ENCODE measurements at regions not wholly inside any gene's neighbourhood (a gene's known extent, or its start where the extent isn't known, plus 50 kb on each side); places are given as distances from the start of the nearest gene placed in this dataset.

DNA sequence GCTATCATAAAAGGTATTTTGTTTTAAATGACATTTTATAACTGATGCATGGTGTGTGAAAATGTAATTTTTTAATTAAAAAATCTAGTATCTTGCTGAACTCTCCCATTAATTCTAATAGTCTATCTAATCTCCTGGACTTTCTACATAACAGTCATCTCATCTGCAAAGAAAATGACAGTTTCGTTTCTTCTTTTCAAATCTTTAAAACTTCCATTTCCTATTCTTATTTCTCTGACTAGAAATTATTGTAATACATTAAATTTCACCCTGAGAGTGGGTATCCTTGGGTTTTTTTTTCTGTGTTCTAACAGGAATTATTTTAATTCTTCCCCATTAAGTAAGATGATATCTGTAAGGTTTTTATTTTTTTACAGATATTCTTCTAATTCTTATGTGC is 120.1 kb downstream of the KCNF1 start:
- DNase-seq (ENCODE audit: low spot score), result no peak

DNA sequence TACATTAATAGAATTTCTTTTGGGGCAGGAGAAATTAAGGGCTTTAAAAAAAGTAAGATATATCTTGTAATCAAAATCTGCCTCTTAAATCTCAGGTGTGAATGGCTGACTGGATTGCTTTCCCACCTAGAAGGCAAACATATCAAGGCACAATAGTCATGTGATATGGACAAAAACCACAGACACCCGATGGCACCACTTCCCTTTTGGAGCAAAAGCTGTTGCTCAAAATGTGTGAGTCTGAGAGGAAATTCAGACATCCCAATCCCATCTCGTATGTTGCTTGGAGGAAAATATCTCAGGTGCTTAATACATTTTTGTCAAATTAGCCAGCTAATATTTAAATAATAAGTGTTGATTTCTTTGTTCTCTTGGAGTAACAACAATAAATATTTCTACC is 120.7 kb downstream of the KCNF1 start:
- in situ Hi-C loops (cut with HindIII; ENCODE audit: low sequenced_read_pairs), result no loop called here
- DNase-seq (ENCODE audit: low spot score), result no peak

More for the DNA sequence above, 120.1 kb downstream of the KCNF1 start:
- in situ Hi-C loops (cut with HindIII; ENCODE audit: low sequenced_read_pairs), result no loop called here

DNA sequence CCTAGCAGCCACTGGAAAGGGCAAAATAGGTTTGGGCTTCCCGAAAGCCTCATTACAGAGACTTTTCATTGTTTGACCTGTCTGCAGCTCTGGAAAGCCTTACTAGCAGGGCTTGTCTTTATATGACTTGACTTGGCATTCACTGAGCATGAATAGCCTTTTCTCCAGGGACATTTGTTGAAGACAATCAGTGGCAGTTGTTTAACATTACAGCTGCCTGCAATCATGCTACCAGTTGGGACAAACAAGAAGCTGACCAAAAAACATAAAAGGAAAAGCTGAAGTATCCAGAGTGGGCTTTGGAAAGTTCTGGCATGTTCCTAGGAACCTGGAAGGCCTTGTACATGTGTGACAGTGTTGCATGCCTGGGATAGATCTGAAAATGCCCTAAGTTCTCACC is 121.4 kb downstream of the KCNF1 start:
- in situ Hi-C loops (cut with HindIII; ENCODE audit: low sequenced_read_pairs), result no loop called here

GRCh38 chr2:11038641-11039040 is 116.6 kb upstream of the SLC66A3 start:
- DNase-seq (ENCODE audit: low spot score), result no peak
- in situ Hi-C loops (cut with HindIII; ENCODE audit: low sequenced_read_pairs), result no loop called here

More for the DNA sequence above, 121.4 kb downstream of the KCNF1 start:
- DNase-seq (ENCODE audit: low spot score), result no peak

DNA sequence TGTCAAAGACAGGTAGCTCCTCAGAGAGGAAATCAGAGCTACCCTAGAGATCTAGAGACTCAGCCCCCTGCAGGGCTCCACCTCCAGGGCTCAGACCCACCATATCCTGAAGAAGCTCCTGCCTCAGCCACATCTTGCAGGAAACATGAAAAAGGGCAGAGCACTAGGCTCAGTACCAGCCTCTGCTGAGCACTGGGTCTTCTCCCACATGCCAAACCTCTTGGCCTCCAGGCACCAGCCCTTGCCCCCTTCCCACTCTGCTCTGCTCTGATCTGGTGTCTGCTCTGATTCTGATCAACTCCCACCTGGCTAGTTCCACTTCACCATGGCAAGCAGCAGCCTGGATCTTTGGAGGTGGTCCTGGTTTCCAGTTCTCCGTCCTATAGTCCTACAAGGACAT is 114.3 kb upstream of the SLC66A3 start:
- in situ Hi-C loops (cut with HindIII; ENCODE audit: low sequenced_read_pairs), result no loop called here
- no peak for DNase-seq (ENCODE audit: low spot score)

DNA sequence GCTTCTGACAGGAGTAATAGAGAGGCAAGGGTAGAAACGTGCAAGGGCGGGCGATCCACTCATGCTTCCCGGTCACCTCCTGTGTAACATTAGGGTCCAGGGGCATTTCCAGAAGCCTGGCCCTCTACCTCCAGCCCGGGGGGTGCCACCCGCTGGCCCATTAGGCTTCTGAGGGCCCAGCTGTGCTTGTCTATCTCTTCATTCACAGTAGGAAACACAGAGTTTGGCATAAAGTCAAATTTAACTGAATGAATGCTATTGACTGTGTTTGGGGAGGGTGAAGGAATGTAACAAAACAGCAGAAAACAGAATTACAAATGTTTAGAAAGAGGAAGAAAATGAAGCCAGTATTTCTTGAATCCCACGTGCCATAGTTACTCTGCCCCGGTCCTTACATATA is 112.4 kb upstream of the SLC66A3 start:
- no peak for DNase-seq (ENCODE audit: low spot score)
- in situ Hi-C loops (cut with HindIII; ENCODE audit: low sequenced_read_pairs), result no loop called here

GRCh38 chr2:11043245-11043644 is 112.0 kb upstream of the SLC66A3 start:
- DNase-seq (ENCODE audit: low spot score), result no peak

GRCh38 chr2:11044201-11044600 is 111.1 kb upstream of the SLC66A3 start:
- in situ Hi-C loops (cut with HindIII; ENCODE audit: low sequenced_read_pairs), result no loop called here
- no peak for DNase-seq (ENCODE audit: low spot score)

More at GRCh38 chr2:11043245-11043644, 112.0 kb upstream of the SLC66A3 start:
- in situ Hi-C loops (cut with HindIII; ENCODE audit: low sequenced_read_pairs), result no loop called here

- no peak for DNase-seq (ENCODE audit: low spot score)
- in situ Hi-C loops (cut with HindIII; ENCODE audit: low sequenced_read_pairs), result no loop called here
Observed at GRCh38 chr2:11045294-11045693, 110.0 kb upstream of the SLC66A3 start.

DNA sequence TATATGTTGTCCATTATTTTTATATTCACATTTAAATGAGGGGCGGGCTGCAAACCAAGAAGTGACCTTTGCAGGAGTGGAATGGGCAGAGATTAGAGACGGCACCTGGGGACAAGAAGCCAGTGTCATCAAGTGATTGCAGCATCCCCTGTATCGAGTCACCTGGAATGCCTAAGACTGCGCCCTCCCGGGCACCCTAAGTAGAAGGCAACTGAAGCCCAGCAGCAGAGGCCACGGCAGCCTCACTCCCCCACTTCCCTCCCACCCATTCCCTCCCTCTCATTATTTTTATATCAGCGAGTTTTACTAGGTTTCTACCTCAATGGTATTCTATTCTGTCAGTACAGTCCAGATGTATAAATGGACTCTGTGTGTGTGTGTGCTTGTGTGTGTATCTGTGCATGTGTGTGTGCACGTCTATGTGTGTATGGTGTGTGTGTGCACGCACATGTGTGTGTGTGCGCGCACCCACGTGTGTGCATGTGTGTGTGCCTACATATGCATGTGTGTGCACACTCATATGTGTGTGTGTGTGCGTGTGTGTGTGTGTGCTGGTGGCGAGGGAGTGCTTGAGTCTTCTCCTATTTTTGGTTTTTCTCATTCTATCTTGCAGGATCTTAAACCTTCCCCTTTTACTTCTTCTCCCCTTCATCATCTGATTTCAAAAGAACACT is 106.8 kb upstream of the SLC66A3 start:
- in situ Hi-C loops (cut with HindIII; ENCODE audit: low sequenced_read_pairs), result no loop called here
- no peak for DNase-seq (ENCODE audit: low spot score)

DNA sequence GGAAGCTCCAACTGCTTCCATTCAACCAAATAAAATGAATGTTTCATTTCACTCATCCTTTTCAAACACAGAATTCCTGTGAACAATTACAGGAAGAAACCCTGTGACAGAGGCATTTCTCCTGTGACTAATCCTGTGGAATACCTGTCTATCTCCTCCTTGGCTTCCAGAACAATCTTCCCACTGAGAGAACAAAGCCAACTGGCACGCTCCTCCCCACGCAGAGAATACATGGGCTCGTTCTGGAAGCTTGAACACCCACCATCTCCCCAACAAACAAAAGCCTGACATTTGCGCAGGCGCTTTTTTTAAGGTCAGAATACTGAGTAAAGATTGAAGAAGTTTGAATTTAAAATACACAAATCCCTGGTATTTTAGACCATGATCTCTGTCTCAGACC is 104.7 kb upstream of the SLC66A3 start:
- no peak for DNase-seq (ENCODE audit: low spot score)
- in situ Hi-C loops (cut with HindIII; ENCODE audit: low sequenced_read_pairs), result no loop called here

DNA sequence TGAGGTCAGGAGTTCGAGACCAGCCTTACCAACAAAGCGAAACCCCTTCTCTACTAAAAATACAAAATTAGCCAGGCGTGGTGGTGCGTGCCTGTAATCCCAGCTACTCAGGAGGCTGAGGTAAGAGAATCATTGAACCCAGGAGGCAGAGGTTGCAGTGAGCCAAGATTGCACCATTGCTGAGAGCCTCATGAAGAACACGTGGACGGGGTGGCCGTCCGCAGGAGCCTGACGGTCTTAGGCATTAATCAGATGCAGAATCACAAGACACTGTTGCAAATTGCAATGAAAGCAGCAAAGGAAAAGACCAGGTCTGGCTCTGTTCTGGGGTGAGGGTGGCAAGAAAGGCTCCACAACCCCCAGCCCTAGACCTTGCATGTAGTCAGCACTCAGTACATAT is 104.0 kb upstream of the SLC66A3 start:
- in situ Hi-C loops (cut with HindIII; ENCODE audit: low sequenced_read_pairs), result no loop called here
- DNase-seq (ENCODE audit: low spot score), result no peak

DNA sequence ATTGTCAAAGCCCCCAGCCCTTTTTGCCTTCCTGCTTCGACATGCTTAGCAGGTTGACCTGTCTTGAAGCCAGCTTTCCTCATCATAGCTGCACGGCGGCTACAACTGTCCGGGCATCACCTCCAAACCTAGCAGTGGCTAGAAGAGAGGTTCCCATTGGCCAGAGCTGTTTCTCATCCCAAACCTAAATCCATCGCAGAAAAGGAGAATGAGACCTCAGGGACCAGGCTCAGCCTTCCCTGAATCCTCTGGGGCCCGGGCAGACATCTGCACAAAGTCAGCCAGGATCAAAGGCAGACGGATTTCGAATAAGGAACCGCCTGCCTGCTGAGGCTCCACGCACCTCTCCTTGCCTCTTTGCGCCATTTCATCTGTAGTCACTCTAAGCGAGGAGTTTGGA is 101.7 kb upstream of the SLC66A3 start:
- DNase-seq (ENCODE audit: low spot score), result no peak
- in situ Hi-C loops (cut with HindIII; ENCODE audit: low sequenced_read_pairs), result no loop called here

DNA sequence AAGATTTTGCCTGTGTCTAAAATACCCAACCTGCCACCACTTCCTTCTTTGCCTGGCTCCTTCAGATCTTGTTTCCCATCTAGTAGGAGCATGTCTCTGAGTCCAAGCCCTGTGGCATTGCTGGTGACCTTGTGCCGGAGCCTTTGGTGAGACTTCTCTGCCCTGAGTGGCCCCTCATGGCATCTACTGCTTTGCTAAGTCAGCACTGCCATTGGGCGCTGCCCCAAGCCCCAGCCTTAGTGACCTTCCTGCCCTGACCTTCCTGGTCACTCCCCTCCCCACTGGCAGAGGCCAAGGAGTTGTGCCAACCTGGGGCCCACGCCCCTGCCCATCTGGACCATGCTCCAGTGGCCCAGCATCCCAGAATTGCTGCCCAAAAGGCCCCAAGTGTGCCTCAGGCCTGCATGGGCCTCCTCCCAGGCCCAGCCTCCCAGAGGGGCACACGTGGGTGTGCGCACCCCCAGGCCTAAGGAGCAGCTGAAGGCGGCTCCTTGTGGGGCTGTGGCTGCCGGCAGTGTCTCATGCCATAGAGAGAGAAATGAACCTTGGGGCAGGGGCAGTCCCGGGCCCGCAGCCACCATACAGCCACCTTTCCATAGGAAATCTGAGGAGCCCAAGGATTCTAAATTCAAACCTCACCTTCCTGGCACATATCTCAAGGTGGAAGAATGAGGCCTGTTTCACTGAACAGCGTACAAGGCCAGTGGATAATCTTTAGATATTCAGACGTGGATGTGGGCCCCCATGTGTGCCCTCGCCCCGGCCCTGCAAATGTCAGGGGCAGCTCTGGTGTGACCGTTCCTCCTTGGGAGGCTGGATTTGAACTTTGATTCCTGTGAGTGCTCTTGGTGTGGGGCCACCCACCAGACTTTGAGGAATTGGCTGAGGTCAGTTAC is 100.2 kb upstream of the SLC66A3 start:
- no peak for DNase-seq (ENCODE audit: low spot score)
- in situ Hi-C loops (cut with HindIII; ENCODE audit: low sequenced_read_pairs), result no loop called here

DNA sequence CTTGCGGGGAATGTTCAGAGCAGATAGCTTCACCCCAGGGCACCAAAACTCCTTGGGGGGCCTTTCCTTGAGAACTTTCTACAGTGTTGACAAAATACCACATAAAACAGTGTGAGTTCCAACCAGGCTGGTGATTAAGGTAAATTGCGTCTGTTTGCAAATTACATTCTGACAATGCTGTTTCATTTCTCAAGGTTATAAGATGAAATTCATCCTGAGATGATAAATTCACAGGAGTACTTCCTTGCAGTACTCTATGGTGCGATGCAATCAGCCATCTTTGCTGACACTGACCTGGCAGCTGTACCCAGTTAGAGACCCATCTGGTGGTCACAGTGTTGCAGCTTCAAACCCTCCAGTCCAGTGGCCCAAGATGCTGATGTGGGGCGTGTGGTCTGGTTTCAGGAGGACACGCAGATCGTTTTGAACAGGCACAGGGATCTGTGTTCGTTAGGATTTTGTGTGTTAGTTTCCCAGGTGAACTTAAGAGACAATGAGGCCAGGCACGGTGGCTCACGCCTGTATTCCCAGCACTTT is 99.5 kb upstream of the SLC66A3 start:
- in situ Hi-C loops (cut with HindIII; ENCODE audit: low sequenced_read_pairs), result no loop called here
- no peak for DNase-seq (ENCODE audit: low spot score)

DNA sequence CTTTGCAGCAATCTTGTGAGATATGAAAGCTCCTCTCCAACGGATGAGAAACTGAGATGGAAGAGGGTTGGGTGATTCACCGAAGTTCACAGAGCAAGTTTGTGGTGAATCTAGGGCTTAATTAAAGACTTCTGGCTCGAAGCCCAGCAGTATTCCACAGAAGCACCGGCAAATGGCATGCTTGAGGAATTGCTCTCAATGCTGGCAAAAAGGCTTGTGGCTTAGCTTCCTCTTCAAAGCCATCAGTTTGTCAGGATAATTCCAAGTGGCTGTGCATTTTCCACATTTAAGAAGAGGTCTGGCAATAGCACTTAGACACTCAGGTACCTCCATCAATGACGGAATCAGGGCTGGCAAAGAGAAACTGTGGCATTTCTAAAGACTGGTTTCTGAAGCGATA is 98.7 kb upstream of the SLC66A3 start:
- DNase-seq (ENCODE audit: low spot score), result peak; percentile 17
- in situ Hi-C loops (cut with HindIII; ENCODE audit: low sequenced_read_pairs), result no loop called here

GRCh38 chr2:11057031-11057430 is 98.2 kb upstream of the SLC66A3 start:
- DNase-seq (ENCODE audit: low spot score), result no peak
- in situ Hi-C loops (cut with HindIII; ENCODE audit: low sequenced_read_pairs), result no loop called here

- DNase-seq (ENCODE audit: low spot score), result no peak
- in situ Hi-C loops (cut with HindIII; ENCODE audit: low sequenced_read_pairs), result no loop called here
Observed at GRCh38 chr2:11058129-11058528, 97.1 kb upstream of the SLC66A3 start.

DNA sequence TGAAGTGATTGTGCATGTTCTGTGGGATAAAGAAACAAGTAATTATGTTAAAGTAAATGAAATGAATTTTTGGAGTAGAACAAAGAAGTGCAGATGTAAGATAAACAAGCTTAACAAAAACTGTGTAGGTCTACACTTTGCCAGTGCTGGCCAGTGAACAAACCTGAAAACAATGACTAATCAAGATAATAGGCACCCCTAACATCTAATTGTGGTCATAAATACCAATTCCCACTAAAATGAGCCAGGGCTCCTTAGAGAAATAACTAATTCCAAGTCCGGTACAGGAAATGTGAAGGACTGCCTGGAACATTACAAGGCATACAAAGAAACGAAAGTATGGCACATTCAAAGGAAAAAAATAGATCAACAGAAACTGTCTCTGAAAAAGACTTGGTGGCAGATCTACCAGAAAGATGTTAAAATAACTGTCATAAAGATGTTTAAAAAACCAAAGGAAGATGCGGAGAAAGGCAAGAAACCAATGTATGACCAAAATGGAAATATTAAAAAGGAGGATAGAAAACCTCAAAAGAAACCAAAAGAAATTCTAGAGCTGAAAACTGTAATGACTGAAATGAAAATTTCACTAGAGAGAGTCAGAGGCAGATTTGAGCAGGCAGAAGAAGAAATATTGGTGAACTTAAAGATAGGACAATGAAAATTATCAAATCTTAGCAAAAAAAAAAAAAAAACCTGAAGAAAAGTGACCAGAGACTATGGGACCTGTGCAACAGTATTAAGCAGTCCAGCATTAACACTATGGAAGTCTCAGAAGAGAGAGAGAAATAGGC is 94.7 kb upstream of the SLC66A3 start:
- no peak for DNase-seq (ENCODE audit: low spot score)
- in situ Hi-C loops (cut with HindIII; ENCODE audit: low sequenced_read_pairs), result no loop called here

Data from G401 (cell line).